Upper lobe of left lung (tissue), 6 donors: ENCODE measurements at regions not wholly inside any gene's neighbourhood (a gene's known extent, or its start where the extent isn't known, plus 50 kb on each side); places are given as distances from the start of the nearest gene placed in this dataset.
A peak's percentile ranks its signal among the peaks of the same experiment; 100 is the strongest.

ENCODE experiments used
- ATAC-seq, 2 donors: fragments of 200-7000 bp; cut with Tn5 transposase; one replicate each; pipeline ENCODE4 v1.9.1; 2022; ENCODE audit warnings: mild to moderate bottlenecking in 2 of 2, moderate library complexity in 2 of 2; ENCODE audit not compliant: low FRiP score in 2 of 2
- DNase-seq, 2 donors: peaks; one replicate each; pipeline ENCODE4 v3.0.0-alpha.2; 2019 to 2020
- H3K27ac ChIP-seq, 4 donors: fragments of 200-600 bp; sonication (generic); one replicate each; pipeline ENCODE4 v1.5.1; 2016 to 2019
- H3K27me3 ChIP-seq, 4 donors: fragments of 200-600 bp; sonication (generic); one replicate each; pipeline ENCODE4 v1.5.1; 2017 to 2019
- H3K36me3 ChIP-seq, 4 donors: fragments of 200-600 bp; sonication (generic); one replicate each; pipeline ENCODE4 v1.5.1; 2016 to 2019
- H3K4me1 ChIP-seq, 4 donors: fragments of 200-600 bp; sonication (generic); one replicate each; pipeline ENCODE4 v1.5.1; 2018 to 2019
- H3K4me3 ChIP-seq, 4 donors: fragments of 200-600 bp; sonication (generic); one replicate each; pipeline ENCODE4 v1.5.1; 2017 to 2019; ENCODE audit warnings: mild to moderate bottlenecking in 2 of 4, moderate library complexity in 1 of 4
- H3K9me3 ChIP-seq, 4 donors: fragments of 200-600 bp; sonication (generic); one replicate each; pipeline ENCODE4 v1.5.1; 2018 to 2019
- CTCF ChIP-seq, 6 experiments: fragments of 450-650 bp in 4 of 6; fragments of 200-600 bp in 2 of 6; sonication (generic) in 2 of 6; IDR thresholded peaks; one replicate each; pipeline ENCODE4 v1.5.1; 2016 to 2019; ENCODE audit warnings: antibody characterized with exemption in 6 of 6
- EP300 ChIP-seq, 4 donors: sonication (generic); formaldehyde crosslinking; IDR thresholded peaks; one replicate each; pipeline ENCODE4 v1.5.1; 2017; ENCODE audit warnings: antibody characterized with exemption in 4 of 4, control low read depth in 2 of 4
- POLR2A ChIP-seq, 4 donors: fragments of 450-650 bp; IDR thresholded peaks; one replicate each; pipeline ENCODE4 v1.5.1; 2016 to 2017; ENCODE audit warnings: antibody characterized with exemption in 4 of 4, mild to moderate bottlenecking in 2 of 4
- POLR2AphosphoS5 ChIP-seq, 2 donors: sonication (generic); formaldehyde crosslinking; IDR thresholded peaks; one replicate each; pipeline ENCODE4 v1.5.1; 2017; ENCODE audit warnings: antibody characterized with exemption in 2 of 2
- WGBS, 2 donors: methylation state at CpG; one replicate each; pipeline ENCODE4 v1.1.5; 2017 to 2018; 5-methylcytosine and 5-hydroxymethylcytosine counted together
- donor health status: DM: no; HTN: no; CAD: no; lungs with moderate emphysema.
- donor health status: DM: no; HTN: yes; CAD: no; lungs with severe emphysema.

GRCh38 chr10:129035052-129035827, 431.8 kb upstream of the MGMT start:
- Histone ChIP-seq H3K4me3 (no peak overlapping the region), H3K27me3 (no peaks in the 10 kb centered on the region), H3K4me1 (peaks cover 0 to 3% (median 0%) of the 10 kb centered on the region in 4 donors), H3K9me3 (no peaks in the 10 kb centered on the region), H3K36me3 (no peaks in the 10 kb centered on the region), H3K27ac (no peak overlapping the region)
- TF ChIP-seq POLR2AphosphoS5 (IDR thresholded peaks at IDR 0.05) (no peak), CTCF (IDR thresholded peaks at IDR 0.05) (no peak), EP300 (IDR thresholded peaks at IDR 0.05) (no peak), POLR2A (IDR thresholded peaks at IDR 0.05) (no peak)
- DNase-seq (peak in 1 of 2 donors; percentile 68), ATAC-seq (no peak)
- 35 to 36% methylated on average over 24 of the region's 24 CpGs for WGBS, 2 donors

GRCh38 chr10:129038522-129038921, 428.5 kb upstream of the MGMT start:
- no peak for ATAC-seq
- Histone ChIP-seq H3K36me3 (no peaks in the 10 kb centered on the region), H3K4me1 (no peaks in the 10 kb centered on the region), H3K9me3 (no peaks in the 10 kb centered on the region), H3K27me3 (no peaks in the 10 kb centered on the region), H3K4me3 (no peak overlapping the region), H3K27ac (no peak overlapping the region)
- TF ChIP-seq CTCF (IDR thresholded peaks at IDR 0.05), result no peak
- no peak for TF ChIP-seq POLR2AphosphoS5 (IDR thresholded peaks at IDR 0.05)
- TF ChIP-seq EP300 (IDR thresholded peaks at IDR 0.05), result no peak
- no peak for TF ChIP-seq POLR2A (IDR thresholded peaks at IDR 0.05)
- DNase-seq, result no peak
- 65% methylated on average over 4 of the region's 4 CpGs; no CpG with 5 or more reads in 1 of the 2 donors for WGBS, 2 donors

- Histone ChIP-seq H3K27ac (no peak overlapping the region), H3K4me1 (no peaks in the 10 kb centered on the region), H3K27me3 (no peaks in the 10 kb centered on the region), H3K4me3 (no peak overlapping the region), H3K36me3 (no peaks in the 10 kb centered on the region), H3K9me3 (no peaks in the 10 kb centered on the region)
- no peak for TF ChIP-seq POLR2A (IDR thresholded peaks at IDR 0.05)
- TF ChIP-seq EP300 (IDR thresholded peaks at IDR 0.05), result no peak
- no peak for TF ChIP-seq POLR2AphosphoS5 (IDR thresholded peaks at IDR 0.05)
- no peak for TF ChIP-seq CTCF (IDR thresholded peaks at IDR 0.05)
- DNase-seq (no peak), ATAC-seq (no peak)
- 50 to 61% methylated on average over 15 of the region's 15 CpGs for WGBS, 2 donors
Measured at GRCh38 chr10:129039406-129040370, 427.4 kb upstream of the MGMT start.

- no peak overlapping the region for H3K27ac ChIP-seq
- H3K9me3 ChIP-seq, result no peaks in the 10 kb centered on the region
- ATAC-seq, result no peak
- no peaks in the 10 kb centered on the region for H3K36me3 ChIP-seq
- 82 to 86% methylated on average over 1 of the region's 1 CpG for WGBS, 2 donors
- H3K4me1 ChIP-seq, result no peaks in the 10 kb centered on the region
- H3K27me3 ChIP-seq, result no peaks in the 10 kb centered on the region
- no peak for TF ChIP-seq POLR2AphosphoS5 (IDR thresholded peaks at IDR 0.05)
- no peak for TF ChIP-seq POLR2A (IDR thresholded peaks at IDR 0.05)
- no peak for TF ChIP-seq EP300 (IDR thresholded peaks at IDR 0.05)
- H3K4me3 ChIP-seq, result no peak overlapping the region
- no peak for DNase-seq
Measured at GRCh38 chr10:129040377-129040776, 426.7 kb upstream of the MGMT start.

GRCh38 chr10:129041916-129042315, 425.1 kb upstream of the MGMT start:
- Histone ChIP-seq H3K27ac (no peak overlapping the region), H3K9me3 (no peaks in the 10 kb centered on the region), H3K4me1 (no peaks in the 10 kb centered on the region), H3K27me3 (no peaks in the 10 kb centered on the region), H3K36me3 (no peaks in the 10 kb centered on the region), H3K4me3 (no peak overlapping the region)
- ATAC-seq (no peak), DNase-seq (no peak)
- TF ChIP-seq EP300 (IDR thresholded peaks at IDR 0.05), result no peak
- WGBS, 2 donors, result 86 to 91% methylated on average over 9 of the region's 9 CpGs
